Peyer's patch (tissue), 4 donors: ENCODE measurements at regions not wholly inside any gene's neighbourhood (a gene's known extent, or its start where the extent isn't known, plus 50 kb on each side); places are given as distances from the start of the nearest gene placed in this dataset.

Experiments used
- DNase-seq, 3 donors: peaks; one replicate each; pipeline ENCODE4 v3.0.0-alpha.2; 2017 to 2019
- H3K27ac ChIP-seq, 4 donors: fragments of 200-600 bp; sonication (generic); one replicate each; pipeline ENCODE4 v1.5.1; 2016 to 2019
- H3K27me3 ChIP-seq, 2 donors: fragments of 200-600 bp; sonication (generic); one replicate each; pipeline ENCODE4 v1.5.1; 2019
- H3K36me3 ChIP-seq, 3 donors: fragments of 200-600 bp; sonication (generic); one replicate each; pipeline ENCODE4 v1.5.1; 2016 to 2019
- H3K4me1 ChIP-seq, 4 donors: fragments of 200-600 bp; sonication (generic); one replicate each; pipeline ENCODE4 v1.5.1; 2016 to 2019
- H3K4me3 ChIP-seq, 4 donors: fragments of 200-600 bp; sonication (generic); 1 replicate in 3 of 4; 2 replicates in 1 of 4; pipeline ENCODE4 v1.5.1; 2016 to 2019; ENCODE audit warnings: mild to moderate bottlenecking in 1 of 4
- H3K9me3 ChIP-seq, 4 donors: fragments of 200-600 bp; sonication (generic); one replicate each; pipeline ENCODE4 v1.5.1; 2016 to 2019; ENCODE audit warnings: mild to moderate bottlenecking in 1 of 4
- CTCF ChIP-seq, 6 experiments: fragments of 450-650 bp in 4 of 6; fragments of 200-600 bp in 2 of 6; sonication (generic) in 1 of 6; IDR thresholded peaks; one replicate each; pipeline ENCODE4 v1.5.1; 2017 to 2019; ENCODE audit warnings: antibody characterized with exemption in 6 of 6, mild to moderate bottlenecking in 3 of 6, moderate library complexity in 1 of 6
- POLR2A ChIP-seq, 2 donors: fragments of 450-650 bp; IDR thresholded peaks; one replicate each; pipeline ENCODE4 v1.5.1; 2017; ENCODE audit warnings: antibody characterized with exemption in 2 of 2, mild to moderate bottlenecking in 2 of 2, moderate library complexity in 2 of 2

- Histone ChIP-seq H3K4me1 (no peaks in the 10 kb centered on the region), H3K9me3 (no peaks in the 10 kb centered on the region), H3K27me3 (no peaks in the 10 kb centered on the region), H3K36me3 (no peaks in the 10 kb centered on the region), H3K27ac (no peak overlapping the region), H3K4me3 (no peak overlapping the region)
- no peak for TF ChIP-seq POLR2A (IDR thresholded peaks at IDR 0.05)
- TF ChIP-seq CTCF (IDR thresholded peaks at IDR 0.05), result no peak
- DNase-seq, result no peak
Observed at GRCh38 chr2:54065411-54065810, 50.0 kb upstream of the ACYP2 start.

- Histone ChIP-seq H3K4me1 (no peaks in the 10 kb centered on the region), H3K27me3 (no peaks in the 10 kb centered on the region), H3K27ac (no peak overlapping the region), H3K36me3 (no peaks in the 10 kb centered on the region), H3K4me3 (no peak overlapping the region), H3K9me3 (no peaks in the 10 kb centered on the region)
- TF ChIP-seq POLR2A (IDR thresholded peaks at IDR 0.05), result no peak
- TF ChIP-seq CTCF (IDR thresholded peaks at IDR 0.05), result no peak
- no peak for DNase-seq
Observed at GRCh38 chr2:54063967-54064535, 51.4 kb upstream of the ACYP2 start.

- no peak overlapping the region for H3K27ac ChIP-seq
- H3K36me3 ChIP-seq, result no peaks in the 10 kb centered on the region
Observed at GRCh38 chr2:54062401-54062800, 53.0 kb upstream of the ACYP2 start.

GRCh38 chr2:54061272-54061671 lies 54.1 kb upstream of the ACYP2 start:
- H3K4me1 ChIP-seq, result no peaks in the 10 kb centered on the region

More at GRCh38 chr2:54062401-54062800, 53.0 kb upstream of the ACYP2 start:
- H3K27me3 ChIP-seq, result no peaks in the 10 kb centered on the region
- no peaks in the 10 kb centered on the region for H3K4me1 ChIP-seq
- H3K9me3 ChIP-seq, result no peaks in the 10 kb centered on the region
- H3K4me3 ChIP-seq, result no peak overlapping the region
- no peak for DNase-seq
- no peak for TF ChIP-seq POLR2A (IDR thresholded peaks at IDR 0.05)
- no peak for TF ChIP-seq CTCF (IDR thresholded peaks at IDR 0.05)

DNA sequence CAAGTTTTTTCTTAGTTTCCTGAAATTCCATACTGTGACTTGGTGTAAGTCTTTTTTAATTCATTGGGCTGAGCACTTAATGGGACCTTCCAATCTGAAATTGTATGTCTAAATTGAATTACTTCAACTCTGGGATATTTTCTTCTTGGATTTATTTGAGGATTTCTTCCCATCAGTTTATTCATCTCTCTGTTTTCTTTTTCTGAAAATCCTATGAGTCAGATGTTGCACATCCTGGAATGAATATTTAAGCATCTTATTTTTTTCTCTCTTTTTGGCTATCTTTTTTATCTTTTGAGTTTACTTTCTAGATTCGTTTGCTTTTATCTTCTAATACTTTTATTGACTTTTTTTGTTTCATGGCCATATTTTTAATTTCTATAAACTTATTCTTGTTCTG lies 55.4 kb upstream of the ACYP2 start:
- H3K4me3 ChIP-seq, result no peak overlapping the region
- no peak for TF ChIP-seq POLR2A (IDR thresholded peaks at IDR 0.05)
- H3K36me3 ChIP-seq, result no peaks in the 10 kb centered on the region
- H3K9me3 ChIP-seq, result no peaks in the 10 kb centered on the region
- DNase-seq, result no peak
- H3K27me3 ChIP-seq, result no peaks in the 10 kb centered on the region
- H3K27ac ChIP-seq, result no peak overlapping the region
- no peaks in the 10 kb centered on the region for H3K4me1 ChIP-seq

More at GRCh38 chr2:54061272-54061671, 54.1 kb upstream of the ACYP2 start:
- no peaks in the 10 kb centered on the region for H3K9me3 ChIP-seq
- no peak for TF ChIP-seq POLR2A (IDR thresholded peaks at IDR 0.05)
- no peak for TF ChIP-seq CTCF (IDR thresholded peaks at IDR 0.05)
- H3K36me3 ChIP-seq, result no peaks in the 10 kb centered on the region
- no peaks in the 10 kb centered on the region for H3K27me3 ChIP-seq
- no peak for DNase-seq
- H3K27ac ChIP-seq, result no peak overlapping the region
- no peak overlapping the region for H3K4me3 ChIP-seq

GRCh38 chr2:54059504-54059903 lies 55.9 kb upstream of the ACYP2 start:
- H3K27ac ChIP-seq, result no peak overlapping the region
- H3K9me3 ChIP-seq, result no peaks in the 10 kb centered on the region
- TF ChIP-seq POLR2A (IDR thresholded peaks at IDR 0.05), result no peak
- TF ChIP-seq CTCF (IDR thresholded peaks at IDR 0.05), result no peak
- DNase-seq, result no peak
- H3K4me3 ChIP-seq, result no peak overlapping the region
- no peaks in the 10 kb centered on the region for H3K36me3 ChIP-seq
- H3K27me3 ChIP-seq, result no peaks in the 10 kb centered on the region
- no peaks in the 10 kb centered on the region for H3K4me1 ChIP-seq
